ENCODE measurements at regions not wholly inside any gene's neighbourhood (a gene's known extent, or its start where the extent isn't known, plus 50 kb on each side); places are given as distances from the start of the nearest gene placed in this dataset.

GRCh38 chr14:61183196-61183885 lies 97.8 kb downstream of the TMEM30B start:
- peak; percentile 13 for DNase-seq (ENCODE audit: unreplicated experiment)
- CTCF ChIA-PET = interaction anchor here (0.6 kb wide), 1 partner anchor 74 kb away, joined by 3 read pairs; no protein-coding TSS in a partner anchor
- no peaks in the 10 kb centered on the region for H3K9me3 Mint-ChIP-seq (ENCODE audit: unreplicated experiment)
- H3K27ac Mint-ChIP-seq (ENCODE audit: low read depth, unreplicated experiment) = no peak overlapping the region
- H3K4me3 Mint-ChIP-seq (ENCODE audit: unreplicated experiment) = no peak overlapping the region
- POLR2A ChIA-PET = interaction anchor here (0.8 kb wide), 1 partner anchor 10 kb away, joined by 4 read pairs; no protein-coding TSS in a partner anchor
- no peaks in the 10 kb centered on the region for H3K27me3 Mint-ChIP-seq (ENCODE audit: insufficient read depth, unreplicated experiment)
- no TSS peak for BruUV-seq (replicated peaks)
- no peak for TF ChIP-seq CTCF (IDR thresholded peaks at IDR 0.05; ENCODE audit: unreplicated experiment)
- H3K4me1 Mint-ChIP-seq (ENCODE audit: insufficient read depth, unreplicated experiment) = peaks cover 23% of the 10 kb centered on the region
- peaks cover 5% of the 10 kb centered on the region for H3K36me3 Mint-ChIP-seq (ENCODE audit: insufficient read depth, unreplicated experiment)
- intact Hi-C loops (cut with micrococcal nuclease) = loop anchor here (5.0 kb wide), 1 partner anchor 201 kb away; the partner anchor contains the start of genes SLC38A6 and TRMT5

- no peaks in the 10 kb centered on the region for H3K9me3 Mint-ChIP-seq (ENCODE audit: unreplicated experiment)
- no TSS peak for BruUV-seq (replicated peaks)
- no peak for TF ChIP-seq CTCF (IDR thresholded peaks at IDR 0.05; ENCODE audit: unreplicated experiment)
- H3K27ac Mint-ChIP-seq (ENCODE audit: low read depth, unreplicated experiment) = peak overlapping the region; percentile 64
- no peaks in the 10 kb centered on the region for H3K27me3 Mint-ChIP-seq (ENCODE audit: insufficient read depth, unreplicated experiment)
- ChIA-PET CTCF (no interaction called here), POLR2A (no interaction called here)
- intact Hi-C loops (cut with micrococcal nuclease) = loop anchor here (5.0 to 10.0 kb wide), 2 partner anchors 75 to 198 kb away; partner anchors contain the start of genes SLC38A6 and TRMT5
- H3K4me3 Mint-ChIP-seq (ENCODE audit: unreplicated experiment) = no peak overlapping the region
- no peak for DNase-seq (ENCODE audit: unreplicated experiment)
- peaks cover 35% of the 10 kb centered on the region for H3K4me1 Mint-ChIP-seq (ENCODE audit: insufficient read depth, unreplicated experiment)
- peaks cover 5% of the 10 kb centered on the region for H3K36me3 Mint-ChIP-seq (ENCODE audit: insufficient read depth, unreplicated experiment)
These were observed 101.2 kb downstream of the TMEM30B start for GRCh38 chr14:61179796-61180398.

DNA sequence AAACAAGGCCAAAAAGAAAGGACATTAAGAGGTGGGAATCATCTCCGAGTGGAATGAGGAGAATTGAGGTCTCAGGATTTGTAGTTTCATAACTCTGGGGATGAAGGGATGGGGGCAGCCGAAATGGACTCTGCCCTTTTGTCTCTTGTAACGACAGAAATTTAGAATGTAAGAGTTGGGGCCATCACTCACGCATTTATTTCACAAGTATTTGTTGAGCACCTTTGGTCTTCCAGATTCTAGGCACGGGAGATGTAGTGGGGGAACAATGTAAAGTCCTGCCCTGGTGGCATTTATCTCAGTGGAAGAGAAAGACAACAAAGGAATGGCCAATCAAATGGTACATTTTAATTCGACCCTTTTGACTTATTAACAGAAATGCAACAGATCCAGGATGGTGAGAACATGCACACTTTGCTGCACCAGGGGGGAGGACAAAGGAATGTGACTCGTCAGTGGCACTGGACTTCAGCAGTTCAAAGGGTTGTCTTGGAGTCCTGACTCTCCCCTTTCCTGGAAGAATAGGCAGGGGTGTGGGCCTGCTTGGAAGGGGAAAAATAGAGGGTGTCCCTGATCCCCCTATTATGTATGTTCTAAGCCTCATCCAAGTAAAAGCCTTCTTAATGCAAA lies 102.0 kb downstream of the TMEM30B start:
- peaks cover 33% of the 10 kb centered on the region for H3K4me1 Mint-ChIP-seq (ENCODE audit: insufficient read depth, unreplicated experiment)
- H3K27ac Mint-ChIP-seq (ENCODE audit: low read depth, unreplicated experiment) = peak overlapping the region; percentile 64
- ChIA-PET CTCF (no interaction called here), POLR2A (no interaction called here)
- peak overlapping the region; percentile 44 for H3K4me3 Mint-ChIP-seq (ENCODE audit: unreplicated experiment)
- H3K27me3 Mint-ChIP-seq (ENCODE audit: insufficient read depth, unreplicated experiment) = no peaks in the 10 kb centered on the region
- TF ChIP-seq CTCF (IDR thresholded peaks at IDR 0.05; ENCODE audit: unreplicated experiment) = no peak
- intact Hi-C loops (cut with micrococcal nuclease) = loop anchor here (10.0 kb wide), 1 partner anchor 74 kb away; no protein-coding TSS in a partner anchor
- peaks cover 5% of the 10 kb centered on the region for H3K36me3 Mint-ChIP-seq (ENCODE audit: insufficient read depth, unreplicated experiment)
- no TSS peak for BruUV-seq (replicated peaks)
- no peaks in the 10 kb centered on the region for H3K9me3 Mint-ChIP-seq (ENCODE audit: unreplicated experiment)
- no peak for DNase-seq (ENCODE audit: unreplicated experiment)

All from MCF 10A (cell line).